ENCODE measurements at regions not wholly inside any gene's neighbourhood (a gene's known extent, or its start where the extent isn't known, plus 50 kb on each side); places are given as distances from the start of the nearest gene placed in this dataset.

DNA sequence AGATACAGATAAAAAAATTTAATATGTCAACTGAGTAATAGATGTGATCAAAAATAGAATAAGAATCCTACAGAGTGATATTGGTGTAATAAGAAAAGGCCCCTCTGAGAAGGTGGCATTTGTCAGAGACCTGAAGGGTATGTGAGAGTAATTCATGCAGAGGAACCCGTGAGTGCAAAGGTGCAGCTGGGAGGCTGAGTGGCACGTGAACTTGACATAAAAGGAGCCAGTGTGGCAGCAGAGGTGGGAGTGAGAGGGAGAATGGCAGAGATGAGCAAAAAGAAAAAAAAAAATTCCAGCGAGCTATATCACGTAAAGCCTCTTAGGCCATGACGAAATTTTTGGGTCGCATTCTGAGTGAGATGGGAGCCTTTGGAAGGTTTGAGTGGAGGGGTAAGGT, 588.9 kb downstream of the KCTD12 start:
- TF ChIP-seq, protein P1, sequence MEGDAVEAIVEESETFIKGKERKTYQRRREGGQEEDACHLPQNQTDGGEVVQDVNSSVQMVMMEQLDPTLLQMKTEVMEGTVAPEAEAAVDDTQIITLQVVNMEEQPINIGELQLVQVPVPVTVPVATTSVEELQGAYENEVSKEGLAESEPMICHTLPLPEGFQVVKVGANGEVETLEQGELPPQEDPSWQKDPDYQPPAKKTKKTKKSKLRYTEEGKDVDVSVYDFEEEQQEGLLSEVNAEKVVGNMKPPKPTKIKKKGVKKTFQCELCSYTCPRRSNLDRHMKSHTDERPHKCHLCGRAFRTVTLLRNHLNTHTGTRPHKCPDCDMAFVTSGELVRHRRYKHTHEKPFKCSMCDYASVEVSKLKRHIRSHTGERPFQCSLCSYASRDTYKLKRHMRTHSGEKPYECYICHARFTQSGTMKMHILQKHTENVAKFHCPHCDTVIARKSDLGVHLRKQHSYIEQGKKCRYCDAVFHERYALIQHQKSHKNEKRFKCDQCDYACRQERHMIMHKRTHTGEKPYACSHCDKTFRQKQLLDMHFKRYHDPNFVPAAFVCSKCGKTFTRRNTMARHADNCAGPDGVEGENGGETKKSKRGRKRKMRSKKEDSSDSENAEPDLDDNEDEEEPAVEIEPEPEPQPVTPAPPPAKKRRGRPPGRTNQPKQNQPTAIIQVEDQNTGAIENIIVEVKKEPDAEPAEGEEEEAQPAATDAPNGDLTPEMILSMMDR (conservative IDR thresholded peaks at IDR 0.05): no peak
- TF ChIP-seq EZH2 (IDR thresholded peaks at IDR 0.05; ENCODE audit: low read depth): no peak
